ENCODE measurements at regions not wholly inside any gene's neighbourhood (a gene's known extent, or its start where the extent isn't known, plus 50 kb on each side); places are given as distances from the start of the nearest gene placed in this dataset.

- TF ChIP-seq POLR2A (IDR thresholded peaks at IDR 0.05) (no peak), CTCF (IDR thresholded peaks at IDR 0.05) (no peak)
Measured at GRCh38 chr1:56200896-56201295, 378.5 kb downstream of the PLPP3 start.

All from lower leg skin (tissue), 3 donors.